SK-N-SH (cell line): ENCODE measurements at regions not wholly inside any gene's neighbourhood (a gene's known extent, or its start where the extent isn't known, plus 50 kb on each side); places are given as distances from the start of the nearest gene placed in this dataset.

Experiments
- CTCF ChIA-PET: fragments of 300-600, 350-600 bp; formaldehyde crosslinking; extraction: SDS; loops from one replicate; lab custom pipeline; 2021; lab: Yijun Ruan, JAX
- POLR2A ChIA-PET: fragments of 350-600 bp; sonication (Branson Sonifier 250); formaldehyde crosslinking; extraction: SDS; loops from one replicate; lab custom pipeline; 2020; ENCODE audit warnings: antibody characterized with exemption, inconsistent platforms; lab: Yijun Ruan, JAX
- DNase-seq: peaks from one replicate; pipeline ENCODE4 v3.0.0; 2012
- H2AFZ ChIP-seq: fragments of 200-600 bp; sonication (generic); 2 replicates; pipeline ENCODE4 v1.8.1; 2016; ENCODE audit warnings: antibody characterized with exemption, mild to moderate bottlenecking, low read depth
- H3F3A ChIP-seq: fragments of 200-600 bp; sonication (generic); replicated peaks from 2 replicates; pipeline ENCODE3; 2016; ENCODE audit warnings: antibody characterized with exemption, mild to moderate bottlenecking; ENCODE audit not compliant: insufficient read depth
- H3K27ac ChIP-seq, 2 experiments: fragments of 200-500 bp in 1 of 2; fragments of 200-600 bp in 1 of 2; sonication (Bioruptor generic) in 1 of 2; sonication (generic), shearing (Covaris generic) in 1 of 2; 2 replicates each; pipeline versions ENCODE4 v1.5.1 to v1.6.1; 2014 to 2016; ENCODE audit warnings: low read depth in 2 of 2, inconsistent platforms in 1 of 2, low read length in 1 of 2, mild to moderate bottlenecking in 1 of 2, mixed read lengths in 1 of 2
- H3K27me3 ChIP-seq: fragments of 200-600 bp; sonication (generic), shearing (Covaris generic); 2 replicates; pipeline ENCODE4 v1.6.1; 2016; ENCODE audit warnings: mixed run types; ENCODE audit not compliant: insufficient read depth
- H3K36me3 ChIP-seq, 2 experiments: fragments of 200-500 bp in 1 of 2; fragments of 200-600 bp in 1 of 2; sonication (Bioruptor generic) in 1 of 2; sonication (generic) in 1 of 2; replicated peaks in 1 of 2; 2 replicates each; pipeline versions ENCODE3 to v1.5.1; 2014 to 2016; ENCODE audit warnings: low read length in 1 of 2, mild to moderate bottlenecking in 1 of 2; ENCODE audit not compliant: insufficient read depth in 2 of 2, control insufficient read depth in 1 of 2
- H3K4me1 ChIP-seq, 2 experiments: fragments of 200-500 bp in 1 of 2; fragments of 200-600 bp in 1 of 2; sonication (Bioruptor generic) in 1 of 2; sonication (generic), shearing (Covaris generic) in 1 of 2; 2 replicates each; pipeline versions ENCODE4 v1.5.1 to v1.6.1; 2014 to 2016; ENCODE audit warnings: low read depth in 1 of 2, low read length in 1 of 2, mixed run types in 1 of 2; ENCODE audit not compliant: insufficient read depth in 2 of 2, control insufficient read depth in 1 of 2
- H3K4me2 ChIP-seq: fragments of 200-600 bp; sonication (generic), shearing (Covaris generic); 2 replicates; pipeline ENCODE4 v1.6.1; 2017; ENCODE audit warnings: mixed run types
- H3K4me3 ChIP-seq, 2 experiments: fragments of 200-500 bp in 1 of 2; fragments of 200-600 bp in 1 of 2; sonication (Bioruptor generic) in 1 of 2; sonication (generic), shearing (Covaris generic) in 1 of 2; 2 replicates each; pipeline versions ENCODE4 v1.5.1 to v1.8.1; 2014 to 2016; ENCODE audit warnings: low read depth in 2 of 2, inconsistent platforms in 1 of 2, low read length in 1 of 2, mild to moderate bottlenecking in 1 of 2, mixed read lengths in 1 of 2, moderate library complexity in 1 of 2
- H3K79me2 ChIP-seq: fragments of 200-600 bp; sonication (generic); 2 replicates; pipeline ENCODE4 v1.8.1; 2017; ENCODE audit warnings: mild to moderate bottlenecking; ENCODE audit not compliant: insufficient read depth
- H3K9ac ChIP-seq: fragments of 200-600 bp; sonication (generic); 2 replicates; pipeline ENCODE4 v1.6.1; 2017; ENCODE audit warnings: mixed run types
- H3K9me2 ChIP-seq: fragments of 200-600 bp; sonication (generic); 2 replicates; pipeline ENCODE4 v1.6.1; 2017; ENCODE audit warnings: mixed run types
- H3K9me3 ChIP-seq: fragments of 200-600 bp; sonication (generic); 2 replicates; pipeline ENCODE4 v1.6.1; 2017; ENCODE audit warnings: mixed run types, mild to moderate bottlenecking, moderate library complexity
- H4K20me1 ChIP-seq: fragments of 200-600 bp; sonication (generic); 2 replicates; pipeline ENCODE4 v1.6.1; 2017; ENCODE audit warnings: mild to moderate bottlenecking, mixed run types; ENCODE audit not compliant: insufficient read depth
- CHD2 ChIP-seq: fragments of 150-350 bp; IDR thresholded peaks from 2 replicates; pipeline ENCODE4 v1.6.1; 2018; ENCODE audit warnings: low read length; ENCODE audit not compliant: partially characterized antibody
- ELF1 ChIP-seq: IDR thresholded peaks from 2 replicates; pipeline ENCODE4 v1.4.0; 2012
- EP300 ChIP-seq, 2 experiments: IDR thresholded peaks; 2 replicates each; pipeline versions ENCODE4 v1.4.0 to v1.6.1; 2012; ENCODE audit warnings: borderline replicate concordance in 1 of 2, low read depth in 1 of 2, low read length in 1 of 2
- FOSL2 ChIP-seq: IDR thresholded peaks from 2 replicates; pipeline ENCODE4 v1.4.0; 2012; ENCODE audit warnings: low read depth, mild to moderate bottlenecking, moderate library complexity, borderline replicate concordance
- FOXJ3 ChIP-seq: sonication (generic); formaldehyde crosslinking; IDR thresholded peaks from 2 replicates; pipeline ENCODE4 v1.5.1; 2020; ENCODE audit warnings: mild to moderate bottlenecking, missing genetic modification reagents
- GABPA ChIP-seq: IDR thresholded peaks from 2 replicates; pipeline ENCODE4 v1.4.0; 2012; ENCODE audit warnings: low read depth, mild to moderate bottlenecking
- GATA2 ChIP-seq: sonication (generic); formaldehyde crosslinking; IDR thresholded peaks from 2 replicates; pipeline ENCODE4 v1.5.0; 2020; ENCODE audit warnings: mild to moderate bottlenecking, missing genetic modification reagents
- MEF2A ChIP-seq: IDR thresholded peaks from 2 replicates; pipeline ENCODE4 v1.4.0; 2012; ENCODE audit warnings: low read depth, borderline replicate concordance
- MXI1 ChIP-seq: IDR thresholded peaks from 2 replicates; pipeline ENCODE4 v1.6.1; 2012; ENCODE audit warnings: mild to moderate bottlenecking, low read depth, low read length, improper control_type of control experiment
- NFIC ChIP-seq: IDR thresholded peaks from 2 replicates; pipeline ENCODE4 v1.4.0; 2012; ENCODE audit warnings: borderline replicate concordance
- POLR2AphosphoS5 ChIP-seq: IDR thresholded peaks from 2 replicates; pipeline ENCODE4 v1.6.1; 2012; ENCODE audit warnings: low read depth, low read length
- RAD21 ChIP-seq: IDR thresholded peaks from 2 replicates; pipeline ENCODE4 v1.6.1; 2012; ENCODE audit warnings: mild to moderate bottlenecking, low read length
- RXRA ChIP-seq: IDR thresholded peaks from 2 replicates; pipeline ENCODE4 v1.4.0; 2012; ENCODE audit warnings: low read depth, mild to moderate bottlenecking, borderline replicate concordance
- SMC3 ChIP-seq: IDR thresholded peaks from 2 replicates; pipeline ENCODE4 v1.6.1; 2012; ENCODE audit warnings: low read depth, low read length, improper control_type of control experiment
- TAF1 ChIP-seq: IDR thresholded peaks from 2 replicates; pipeline ENCODE4 v1.6.1; 2012; ENCODE audit warnings: low read depth, mild to moderate bottlenecking, low read length, moderate library complexity, borderline replicate concordance
- USF2 ChIP-seq: fragments of 150-350 bp; IDR thresholded peaks from 2 replicates; pipeline ENCODE4 v1.6.1; 2017; ENCODE audit warnings: antibody characterized with exemption, low read length, low read depth, borderline replicate concordance
- YY1 ChIP-seq: IDR thresholded peaks from 2 replicates; pipeline ENCODE4 v1.4.0; 2012; ENCODE audit warnings: low read depth, mild to moderate bottlenecking
- WGBS: methylation state at CpG from one replicate; pipeline ENCODE4 v1.1.6; 2017; ENCODE audit warnings: low lambda C conversion rate; 5-methylcytosine and 5-hydroxymethylcytosine counted together
- TF ChIP-seq, protein P1 (sequence below): IDR thresholded peaks from 2 replicates; pipeline ENCODE4; 2012
- TF ChIP-seq, protein P2 (sequence below): IDR thresholded peaks from 2 replicates; pipeline ENCODE4 v1.6.1; 2012; ENCODE audit warnings: mild to moderate bottlenecking, low read depth, low read length, moderate library complexity
- TF ChIP-seq, protein P3 (sequence below): fragments of 200-600 bp; sonication (generic); IDR thresholded peaks from 2 replicates; pipeline ENCODE4 v1.6.1; 2017; ENCODE audit warnings: antibody characterized with exemption, mild to moderate bottlenecking, moderate library complexity

DNA sequence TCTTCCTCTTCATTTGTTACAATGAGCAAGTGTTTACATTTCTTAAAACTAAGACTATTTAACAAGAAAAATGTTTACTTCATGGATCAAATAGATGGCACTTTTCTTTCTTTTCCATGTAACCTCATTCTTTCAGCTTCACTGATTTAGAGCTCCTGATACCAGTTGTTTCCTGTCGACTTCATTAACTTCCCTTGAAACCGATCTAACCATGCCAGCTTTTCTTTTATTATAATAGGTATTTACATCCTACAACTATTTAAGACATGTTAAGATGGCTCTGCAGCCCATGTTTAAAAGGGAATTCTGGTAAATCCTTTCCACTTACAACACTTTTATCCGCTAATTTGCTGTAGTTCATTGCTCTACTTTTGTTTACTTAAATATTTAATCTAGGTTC, 107.3 kb upstream of the DCN start:
- Histone ChIP-seq H3K27me3 (no peaks in the 10 kb centered on the region), H3K27ac (peak overlapping the region in 1 of 2 experiments; percentile 12; a peak in 1 of 4 replicates), H3K4me2 (no peak overlapping the region), H3K9me3 (no peaks in the 10 kb centered on the region), H3K9ac (no peak overlapping the region), H4K20me1 (no peaks in the 10 kb centered on the region), H3K4me3 (no peak overlapping the region), H3F3A (no peaks in the 10 kb centered on the region), H3K9me2 (no peaks in the 10 kb centered on the region), H2AFZ (no peak overlapping the region), H3K4me1 (no peaks in the 10 kb centered on the region; a peak in 1 of 4 replicates), H3K79me2 (no peaks in the 10 kb centered on the region), H3K36me3 (no peaks in the 10 kb centered on the region)
- no peak for DNase-seq
- TF ChIP-seq MEF2A (no peak), FOSL2 (no peak), CHD2 (no peak), YY1 (no peak), USF2 (no peak)
- ChIA-PET CTCF (no interaction called here), POLR2A (no interaction called here)
- WGBS: 30% methylated on average over 3 of the region's 3 CpGs

DNA sequence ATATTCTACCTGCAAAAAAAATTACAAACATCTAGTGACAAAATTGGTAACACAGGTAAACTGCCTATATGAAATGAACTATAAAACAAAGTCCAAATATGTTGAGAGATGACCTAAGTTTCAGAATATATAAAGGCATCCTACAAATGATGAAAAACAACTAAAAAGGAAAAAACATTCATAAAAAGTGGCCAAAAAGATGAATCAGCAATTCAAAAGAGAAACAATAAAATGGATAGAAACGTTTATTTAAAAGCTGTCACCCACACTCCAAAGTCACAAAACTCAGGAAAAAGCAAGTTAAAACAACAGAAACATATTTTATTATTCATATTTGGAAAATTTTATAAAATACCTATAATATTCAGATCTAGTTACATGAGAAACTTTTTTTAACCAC, 106.5 kb upstream of the DCN start:
- WGBS: 44% methylated on average over 1 of the region's 1 CpG
- ChIA-PET POLR2A (no interaction called here), CTCF (no interaction called here)
- DNase-seq: no peak
- no peaks in the 10 kb centered on the region for H3K9me3 ChIP-seq
- H2AFZ ChIP-seq: no peak overlapping the region
- H3K27me3 ChIP-seq: no peaks in the 10 kb centered on the region
- H3K4me1 ChIP-seq: no peaks in the 10 kb centered on the region; a peak in 1 of 4 replicates
- H3K9me2 ChIP-seq: 0 out of 2 replicates have a peak, but pooled peaks cover 2% of the 10 kb centered on the region
- no peak overlapping the region for H3K9ac ChIP-seq
- no peaks in the 10 kb centered on the region for H4K20me1 ChIP-seq
- H3K4me2 ChIP-seq: no peak overlapping the region
- no peaks in the 10 kb centered on the region for H3F3A ChIP-seq
- H3K79me2 ChIP-seq: no peaks in the 10 kb centered on the region
- no peak overlapping the region for H3K27ac ChIP-seq
- H3K36me3 ChIP-seq: no peaks in the 10 kb centered on the region
- H3K4me3 ChIP-seq: no peak overlapping the region
- TF ChIP-seq ELF1 (no peak), SMC3 (no peak), NFIC (no peak), RAD21 (no peak), FOXJ3 (no peak), GATA2 (CRISPR knock-in tag) (no peak), GABPA (no peak), USF2 (no peak), EP300 (IDR thresholded peaks at IDR 0.05; ENCODE audit: borderline replicate concordance in 1 of 2, low read depth in 1 of 2, low read length in 1 of 2) (no peak), RXRA (no peak), MEF2A (no peak), MXI1 (no peak), TAF1 (no peak), POLR2AphosphoS5 (no peak), YY1 (no peak)
- TF ChIP-seq, protein P1, sequence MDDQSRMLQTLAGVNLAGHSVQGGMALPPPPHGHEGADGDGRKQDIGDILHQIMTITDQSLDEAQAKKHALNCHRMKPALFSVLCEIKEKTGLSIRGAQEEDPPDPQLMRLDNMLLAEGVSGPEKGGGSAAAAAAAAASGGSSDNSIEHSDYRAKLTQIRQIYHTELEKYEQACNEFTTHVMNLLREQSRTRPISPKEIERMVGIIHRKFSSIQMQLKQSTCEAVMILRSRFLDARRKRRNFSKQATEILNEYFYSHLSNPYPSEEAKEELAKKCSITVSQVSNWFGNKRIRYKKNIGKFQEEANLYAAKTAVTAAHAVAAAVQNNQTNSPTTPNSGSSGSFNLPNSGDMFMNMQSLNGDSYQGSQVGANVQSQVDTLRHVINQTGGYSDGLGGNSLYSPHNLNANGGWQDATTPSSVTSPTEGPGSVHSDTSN: no peak
- TF ChIP-seq, protein P2, sequence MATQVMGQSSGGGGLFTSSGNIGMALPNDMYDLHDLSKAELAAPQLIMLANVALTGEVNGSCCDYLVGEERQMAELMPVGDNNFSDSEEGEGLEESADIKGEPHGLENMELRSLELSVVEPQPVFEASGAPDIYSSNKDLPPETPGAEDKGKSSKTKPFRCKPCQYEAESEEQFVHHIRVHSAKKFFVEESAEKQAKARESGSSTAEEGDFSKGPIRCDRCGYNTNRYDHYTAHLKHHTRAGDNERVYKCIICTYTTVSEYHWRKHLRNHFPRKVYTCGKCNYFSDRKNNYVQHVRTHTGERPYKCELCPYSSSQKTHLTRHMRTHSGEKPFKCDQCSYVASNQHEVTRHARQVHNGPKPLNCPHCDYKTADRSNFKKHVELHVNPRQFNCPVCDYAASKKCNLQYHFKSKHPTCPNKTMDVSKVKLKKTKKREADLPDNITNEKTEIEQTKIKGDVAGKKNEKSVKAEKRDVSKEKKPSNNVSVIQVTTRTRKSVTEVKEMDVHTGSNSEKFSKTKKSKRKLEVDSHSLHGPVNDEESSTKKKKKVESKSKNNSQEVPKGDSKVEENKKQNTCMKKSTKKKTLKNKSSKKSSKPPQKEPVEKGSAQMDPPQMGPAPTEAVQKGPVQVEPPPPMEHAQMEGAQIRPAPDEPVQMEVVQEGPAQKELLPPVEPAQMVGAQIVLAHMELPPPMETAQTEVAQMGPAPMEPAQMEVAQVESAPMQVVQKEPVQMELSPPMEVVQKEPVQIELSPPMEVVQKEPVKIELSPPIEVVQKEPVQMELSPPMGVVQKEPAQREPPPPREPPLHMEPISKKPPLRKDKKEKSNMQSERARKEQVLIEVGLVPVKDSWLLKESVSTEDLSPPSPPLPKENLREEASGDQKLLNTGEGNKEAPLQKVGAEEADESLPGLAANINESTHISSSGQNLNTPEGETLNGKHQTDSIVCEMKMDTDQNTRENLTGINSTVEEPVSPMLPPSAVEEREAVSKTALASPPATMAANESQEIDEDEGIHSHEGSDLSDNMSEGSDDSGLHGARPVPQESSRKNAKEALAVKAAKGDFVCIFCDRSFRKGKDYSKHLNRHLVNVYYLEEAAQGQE: no peak
- TF ChIP-seq, protein P3, sequence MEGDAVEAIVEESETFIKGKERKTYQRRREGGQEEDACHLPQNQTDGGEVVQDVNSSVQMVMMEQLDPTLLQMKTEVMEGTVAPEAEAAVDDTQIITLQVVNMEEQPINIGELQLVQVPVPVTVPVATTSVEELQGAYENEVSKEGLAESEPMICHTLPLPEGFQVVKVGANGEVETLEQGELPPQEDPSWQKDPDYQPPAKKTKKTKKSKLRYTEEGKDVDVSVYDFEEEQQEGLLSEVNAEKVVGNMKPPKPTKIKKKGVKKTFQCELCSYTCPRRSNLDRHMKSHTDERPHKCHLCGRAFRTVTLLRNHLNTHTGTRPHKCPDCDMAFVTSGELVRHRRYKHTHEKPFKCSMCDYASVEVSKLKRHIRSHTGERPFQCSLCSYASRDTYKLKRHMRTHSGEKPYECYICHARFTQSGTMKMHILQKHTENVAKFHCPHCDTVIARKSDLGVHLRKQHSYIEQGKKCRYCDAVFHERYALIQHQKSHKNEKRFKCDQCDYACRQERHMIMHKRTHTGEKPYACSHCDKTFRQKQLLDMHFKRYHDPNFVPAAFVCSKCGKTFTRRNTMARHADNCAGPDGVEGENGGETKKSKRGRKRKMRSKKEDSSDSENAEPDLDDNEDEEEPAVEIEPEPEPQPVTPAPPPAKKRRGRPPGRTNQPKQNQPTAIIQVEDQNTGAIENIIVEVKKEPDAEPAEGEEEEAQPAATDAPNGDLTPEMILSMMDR: no peak
